ENCODE measurements at regions not wholly inside any gene's neighbourhood (a gene's known extent, or its start where the extent isn't known, plus 50 kb on each side); places are given as distances from the start of the nearest gene placed in this dataset.

- TF ChIP-seq, protein P1, sequence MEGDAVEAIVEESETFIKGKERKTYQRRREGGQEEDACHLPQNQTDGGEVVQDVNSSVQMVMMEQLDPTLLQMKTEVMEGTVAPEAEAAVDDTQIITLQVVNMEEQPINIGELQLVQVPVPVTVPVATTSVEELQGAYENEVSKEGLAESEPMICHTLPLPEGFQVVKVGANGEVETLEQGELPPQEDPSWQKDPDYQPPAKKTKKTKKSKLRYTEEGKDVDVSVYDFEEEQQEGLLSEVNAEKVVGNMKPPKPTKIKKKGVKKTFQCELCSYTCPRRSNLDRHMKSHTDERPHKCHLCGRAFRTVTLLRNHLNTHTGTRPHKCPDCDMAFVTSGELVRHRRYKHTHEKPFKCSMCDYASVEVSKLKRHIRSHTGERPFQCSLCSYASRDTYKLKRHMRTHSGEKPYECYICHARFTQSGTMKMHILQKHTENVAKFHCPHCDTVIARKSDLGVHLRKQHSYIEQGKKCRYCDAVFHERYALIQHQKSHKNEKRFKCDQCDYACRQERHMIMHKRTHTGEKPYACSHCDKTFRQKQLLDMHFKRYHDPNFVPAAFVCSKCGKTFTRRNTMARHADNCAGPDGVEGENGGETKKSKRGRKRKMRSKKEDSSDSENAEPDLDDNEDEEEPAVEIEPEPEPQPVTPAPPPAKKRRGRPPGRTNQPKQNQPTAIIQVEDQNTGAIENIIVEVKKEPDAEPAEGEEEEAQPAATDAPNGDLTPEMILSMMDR (conservative IDR thresholded peaks at IDR 0.05), result no peak
- TF ChIP-seq EZH2 (IDR thresholded peaks at IDR 0.05; ENCODE audit: low read depth), result no peak
These were observed 143.8 kb upstream of the PIK3R1 start for GRCh38 chr5:68071736-68072135.
